ENCODE measurements at regions not wholly inside any gene's neighbourhood (a gene's known extent, or its start where the extent isn't known, plus 50 kb on each side); places are given as distances from the start of the nearest gene placed in this dataset.

DNA sequence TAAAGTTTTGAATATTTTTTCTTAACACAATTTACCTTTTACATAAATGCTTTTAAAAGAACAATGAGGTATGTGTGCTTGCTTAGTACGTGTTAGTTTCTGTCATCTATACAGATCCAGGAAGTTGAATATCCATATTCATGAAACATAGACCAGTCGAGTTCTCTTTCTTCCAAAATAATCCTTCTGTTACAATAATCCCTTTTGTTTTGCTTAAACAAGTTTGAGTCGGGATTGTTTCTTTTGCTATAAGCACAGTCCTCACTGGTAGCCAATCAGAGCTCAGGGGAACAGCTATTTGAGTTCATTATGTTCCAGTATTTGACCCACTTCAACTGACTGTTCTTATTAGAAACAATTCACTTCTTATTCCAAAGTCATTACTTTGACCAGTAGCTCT, 214.7 kb upstream of the FLRT2 start:
- TF ChIP-seq, protein P1, sequence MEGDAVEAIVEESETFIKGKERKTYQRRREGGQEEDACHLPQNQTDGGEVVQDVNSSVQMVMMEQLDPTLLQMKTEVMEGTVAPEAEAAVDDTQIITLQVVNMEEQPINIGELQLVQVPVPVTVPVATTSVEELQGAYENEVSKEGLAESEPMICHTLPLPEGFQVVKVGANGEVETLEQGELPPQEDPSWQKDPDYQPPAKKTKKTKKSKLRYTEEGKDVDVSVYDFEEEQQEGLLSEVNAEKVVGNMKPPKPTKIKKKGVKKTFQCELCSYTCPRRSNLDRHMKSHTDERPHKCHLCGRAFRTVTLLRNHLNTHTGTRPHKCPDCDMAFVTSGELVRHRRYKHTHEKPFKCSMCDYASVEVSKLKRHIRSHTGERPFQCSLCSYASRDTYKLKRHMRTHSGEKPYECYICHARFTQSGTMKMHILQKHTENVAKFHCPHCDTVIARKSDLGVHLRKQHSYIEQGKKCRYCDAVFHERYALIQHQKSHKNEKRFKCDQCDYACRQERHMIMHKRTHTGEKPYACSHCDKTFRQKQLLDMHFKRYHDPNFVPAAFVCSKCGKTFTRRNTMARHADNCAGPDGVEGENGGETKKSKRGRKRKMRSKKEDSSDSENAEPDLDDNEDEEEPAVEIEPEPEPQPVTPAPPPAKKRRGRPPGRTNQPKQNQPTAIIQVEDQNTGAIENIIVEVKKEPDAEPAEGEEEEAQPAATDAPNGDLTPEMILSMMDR (conservative IDR thresholded peaks at IDR 0.05; ENCODE audit: low read depth in 2 of 2), result no peak
- TF ChIP-seq JUNB (IDR thresholded peaks at IDR 0.05; ENCODE audit: unreplicated experiment) (no peak), NANOG (IDR thresholded peaks at IDR 0.05; ENCODE audit: borderline replicate concordance) (no peak), EZH2 (IDR thresholded peaks at IDR 0.05; ENCODE audit: low read depth, unreplicated experiment) (no peak), ZNF331 (CRISPR knock-in tag; IDR thresholded peaks at IDR 0.05; ENCODE audit: low read depth) (no peak), POLR2AphosphoS5 (IDR thresholded peaks at IDR 0.05; ENCODE audit: low read depth) (no peak), ZNF114 (CRISPR knock-in tag; IDR thresholded peaks at IDR 0.05) (no peak), EZH2phosphoT487 (IDR thresholded peaks at IDR 0.05; ENCODE audit: unreplicated experiment) (no peak), STAT1 (IDR thresholded peaks at IDR 0.05; ENCODE audit: unreplicated experiment) (no peak)
- TF ChIP-seq, protein P2, sequence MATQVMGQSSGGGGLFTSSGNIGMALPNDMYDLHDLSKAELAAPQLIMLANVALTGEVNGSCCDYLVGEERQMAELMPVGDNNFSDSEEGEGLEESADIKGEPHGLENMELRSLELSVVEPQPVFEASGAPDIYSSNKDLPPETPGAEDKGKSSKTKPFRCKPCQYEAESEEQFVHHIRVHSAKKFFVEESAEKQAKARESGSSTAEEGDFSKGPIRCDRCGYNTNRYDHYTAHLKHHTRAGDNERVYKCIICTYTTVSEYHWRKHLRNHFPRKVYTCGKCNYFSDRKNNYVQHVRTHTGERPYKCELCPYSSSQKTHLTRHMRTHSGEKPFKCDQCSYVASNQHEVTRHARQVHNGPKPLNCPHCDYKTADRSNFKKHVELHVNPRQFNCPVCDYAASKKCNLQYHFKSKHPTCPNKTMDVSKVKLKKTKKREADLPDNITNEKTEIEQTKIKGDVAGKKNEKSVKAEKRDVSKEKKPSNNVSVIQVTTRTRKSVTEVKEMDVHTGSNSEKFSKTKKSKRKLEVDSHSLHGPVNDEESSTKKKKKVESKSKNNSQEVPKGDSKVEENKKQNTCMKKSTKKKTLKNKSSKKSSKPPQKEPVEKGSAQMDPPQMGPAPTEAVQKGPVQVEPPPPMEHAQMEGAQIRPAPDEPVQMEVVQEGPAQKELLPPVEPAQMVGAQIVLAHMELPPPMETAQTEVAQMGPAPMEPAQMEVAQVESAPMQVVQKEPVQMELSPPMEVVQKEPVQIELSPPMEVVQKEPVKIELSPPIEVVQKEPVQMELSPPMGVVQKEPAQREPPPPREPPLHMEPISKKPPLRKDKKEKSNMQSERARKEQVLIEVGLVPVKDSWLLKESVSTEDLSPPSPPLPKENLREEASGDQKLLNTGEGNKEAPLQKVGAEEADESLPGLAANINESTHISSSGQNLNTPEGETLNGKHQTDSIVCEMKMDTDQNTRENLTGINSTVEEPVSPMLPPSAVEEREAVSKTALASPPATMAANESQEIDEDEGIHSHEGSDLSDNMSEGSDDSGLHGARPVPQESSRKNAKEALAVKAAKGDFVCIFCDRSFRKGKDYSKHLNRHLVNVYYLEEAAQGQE (IDR thresholded peaks at IDR 0.05; ENCODE audit: unreplicated experiment), result no peak

Measured in GM23338 (cell line).